ENCODE measurements at regions not wholly inside any gene's neighbourhood (a gene's known extent, or its start where the extent isn't known, plus 50 kb on each side); places are given as distances from the start of the nearest gene placed in this dataset.
"Not testable (repeated sequence)": the region's sequence is repeated elsewhere in the genome, so short reads cannot be mapped to it uniquely, and the experiment has no call there.

DNA sequence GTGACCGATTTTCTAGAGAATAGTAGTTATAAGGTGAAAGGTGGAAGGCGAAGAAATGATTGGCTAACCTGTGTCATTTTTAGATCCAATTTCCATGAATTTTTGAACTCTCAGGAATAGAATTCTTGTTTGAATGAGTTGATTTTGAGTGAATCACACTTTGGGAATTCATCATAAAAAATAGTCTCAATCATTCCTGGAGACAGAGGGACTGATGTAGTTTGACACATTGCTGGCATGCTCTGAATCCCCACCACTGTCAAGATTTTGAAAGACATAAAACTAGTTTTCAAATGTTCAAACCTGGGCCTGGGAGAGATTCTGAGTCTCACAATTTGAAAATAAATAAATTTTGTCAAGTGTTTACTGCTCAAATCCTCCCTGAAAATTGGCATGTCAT lies 861.4 kb upstream of the RAG2 start:
- no peaks in the 10 kb centered on the region for H3K36me3 ChIP-seq (ENCODE audit: insufficient read depth, low read length)
- H3K27me3 ChIP-seq (ENCODE audit: low read length) = no peaks in the 10 kb centered on the region
- H3K79me2 ChIP-seq (ENCODE audit: low read length) = no peaks in the 10 kb centered on the region
- H3K27ac ChIP-seq (ENCODE audit: low read length) = no peak overlapping the region
- H3K9me3 ChIP-seq (ENCODE audit: low read length) = peaks cover 13% of the 10 kb centered on the region
- DNase-seq = no peak
- no peak overlapping the region for H3K9ac ChIP-seq (ENCODE audit: low read length)
- no peak overlapping the region for H3K4me2 ChIP-seq (ENCODE audit: low read depth, low read length, poor library complexity, severe bottlenecking)
- no peaks in the 10 kb centered on the region for H3K9me2 ChIP-seq (replicated peaks; ENCODE audit: insufficient read depth, low read length)
- no peak overlapping the region for H3K4me3 ChIP-seq (ENCODE audit: low read length)
- H2AFZ ChIP-seq (ENCODE audit: low read length) = no peak overlapping the region
- H4K20me1 ChIP-seq (ENCODE audit: insufficient read depth, low read depth, low read length) = no peaks in the 10 kb centered on the region
- no peaks in the 10 kb centered on the region for H3K4me1 ChIP-seq (ENCODE audit: low read length)

- H3K36me3 ChIP-seq (ENCODE audit: insufficient read depth, low read length) = no peaks in the 10 kb centered on the region
- no peak for DNase-seq
- no peak overlapping the region for H3K9ac ChIP-seq (ENCODE audit: low read length)
- H3K9me2 ChIP-seq (replicated peaks; ENCODE audit: insufficient read depth, low read length) = no peaks in the 10 kb centered on the region
- no peaks in the 10 kb centered on the region for H3K4me1 ChIP-seq (ENCODE audit: low read length)
- no peak overlapping the region for H3K27ac ChIP-seq (ENCODE audit: low read length)
- H3K79me2 ChIP-seq (ENCODE audit: low read length) = no peaks in the 10 kb centered on the region
- H3K4me2 ChIP-seq (ENCODE audit: low read depth, low read length, poor library complexity, severe bottlenecking) = no peak overlapping the region
- H3K27me3 ChIP-seq (ENCODE audit: low read length) = no peaks in the 10 kb centered on the region
- H2AFZ ChIP-seq (ENCODE audit: low read length) = no peak overlapping the region
- H3K9me3 ChIP-seq (ENCODE audit: low read length) = peaks cover 11% of the 10 kb centered on the region
- no peak overlapping the region for H3K4me3 ChIP-seq (ENCODE audit: low read length)
- H4K20me1 ChIP-seq (ENCODE audit: insufficient read depth, low read depth, low read length) = no peaks in the 10 kb centered on the region
Observed at GRCh38 chr11:37456746-37457145, 858.7 kb upstream of the RAG2 start.

DNA sequence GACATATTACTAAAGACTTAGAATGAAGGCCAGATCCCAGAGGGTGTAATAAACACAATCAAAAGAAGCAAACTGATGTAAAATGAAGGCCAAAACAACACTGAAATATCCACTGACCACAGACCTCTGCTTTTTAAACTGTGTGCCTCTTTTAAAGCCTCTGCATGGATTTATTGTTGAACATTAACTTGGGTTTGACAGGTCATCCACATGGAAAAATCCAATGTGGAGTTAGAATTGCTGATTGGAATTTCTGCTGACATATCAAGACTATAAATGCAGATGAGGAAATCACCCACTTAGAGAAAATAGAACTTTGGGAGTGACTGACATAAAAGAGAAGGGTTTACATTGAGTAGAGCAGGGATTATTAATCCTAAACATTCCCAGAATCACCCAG lies 853.9 kb upstream of the RAG2 start:
- no peak overlapping the region for H3K9ac ChIP-seq (ENCODE audit: low read length)
- no peaks in the 10 kb centered on the region for H3K9me2 ChIP-seq (replicated peaks; ENCODE audit: insufficient read depth, low read length)
- no peak overlapping the region for H3K4me3 ChIP-seq (ENCODE audit: low read length)
- H3K79me2 ChIP-seq (ENCODE audit: low read length) = no peaks in the 10 kb centered on the region
- H4K20me1 ChIP-seq (ENCODE audit: insufficient read depth, low read depth, low read length) = no peaks in the 10 kb centered on the region
- no peak overlapping the region for H3K27ac ChIP-seq (ENCODE audit: low read length)
- no peak overlapping the region for H2AFZ ChIP-seq (ENCODE audit: low read length)
- no peak for DNase-seq
- no peak overlapping the region for H3K4me2 ChIP-seq (ENCODE audit: low read depth, low read length, poor library complexity, severe bottlenecking)
- no peaks in the 10 kb centered on the region for H3K4me1 ChIP-seq (ENCODE audit: low read length)
- peaks cover 30% of the 10 kb centered on the region for H3K9me3 ChIP-seq (ENCODE audit: low read length)
- H3K36me3 ChIP-seq (ENCODE audit: insufficient read depth, low read length) = no peaks in the 10 kb centered on the region
- no peaks in the 10 kb centered on the region for H3K27me3 ChIP-seq (ENCODE audit: low read length)

DNA sequence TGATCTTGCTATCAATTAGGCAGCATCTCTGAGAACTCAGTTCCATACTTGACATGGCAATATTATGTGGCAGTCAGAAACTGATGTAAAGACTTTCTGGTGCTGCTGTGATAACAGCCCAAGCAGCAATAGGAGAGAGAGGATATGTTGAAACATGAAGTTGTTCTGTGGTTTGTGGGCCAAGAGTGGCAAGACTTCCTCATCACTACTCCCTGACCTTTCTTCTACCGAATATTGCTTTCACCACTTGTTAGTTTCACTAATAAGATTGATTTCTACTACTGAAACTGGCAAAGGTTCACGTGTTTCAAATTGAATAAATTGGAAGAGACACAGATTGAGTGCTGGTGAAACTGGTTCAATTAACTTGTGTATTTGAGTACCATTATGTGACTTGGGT lies 852.6 kb upstream of the RAG2 start:
- Histone ChIP-seq H3K9me2 (replicated peaks; ENCODE audit: insufficient read depth, low read length) (no peaks in the 10 kb centered on the region), H3K36me3 (ENCODE audit: insufficient read depth, low read length) (no peaks in the 10 kb centered on the region), H3K9me3 (ENCODE audit: low read length) (peaks cover 24% of the 10 kb centered on the region), H3K27ac (ENCODE audit: low read length) (no peak overlapping the region), H3K79me2 (ENCODE audit: low read length) (no peaks in the 10 kb centered on the region), H3K4me1 (ENCODE audit: low read length) (no peaks in the 10 kb centered on the region), H3K9ac (ENCODE audit: low read length) (no peak overlapping the region), H3K4me3 (ENCODE audit: low read length) (no peak overlapping the region), H3K4me2 (ENCODE audit: low read depth, low read length, poor library complexity, severe bottlenecking) (no peak overlapping the region), H4K20me1 (ENCODE audit: insufficient read depth, low read depth, low read length) (no peaks in the 10 kb centered on the region), H3K27me3 (ENCODE audit: low read length) (no peaks in the 10 kb centered on the region), H2AFZ (ENCODE audit: low read length) (no peak overlapping the region)
- no peak for DNase-seq

DNA sequence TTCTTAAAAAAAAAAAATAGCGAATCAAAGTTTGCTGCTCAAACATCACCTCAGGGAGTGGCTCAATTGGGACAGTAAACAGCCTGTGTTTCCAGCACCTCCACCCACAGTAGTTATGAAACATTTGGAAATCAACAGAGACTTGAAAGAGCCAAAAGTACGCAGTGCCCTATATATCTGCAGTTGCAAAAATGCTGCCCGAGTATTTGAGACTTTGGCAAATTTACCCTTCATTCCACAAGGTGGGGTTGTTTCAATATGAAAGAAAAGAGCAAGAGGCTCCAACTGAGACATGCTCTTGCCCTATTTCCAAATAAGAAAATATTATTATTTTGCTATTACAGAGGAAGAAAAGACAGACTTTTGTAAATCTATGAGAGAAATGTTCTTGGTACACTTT lies 851.1 kb upstream of the RAG2 start:
- no peaks in the 10 kb centered on the region for H3K4me1 ChIP-seq (ENCODE audit: low read length)
- no peaks in the 10 kb centered on the region for H3K27me3 ChIP-seq (ENCODE audit: low read length)
- H3K4me3 ChIP-seq (ENCODE audit: low read length) = no peak overlapping the region
- no peak overlapping the region for H3K27ac ChIP-seq (ENCODE audit: low read length)
- no peak overlapping the region for H3K4me2 ChIP-seq (ENCODE audit: low read depth, low read length, poor library complexity, severe bottlenecking)
- H4K20me1 ChIP-seq (ENCODE audit: insufficient read depth, low read depth, low read length) = no peaks in the 10 kb centered on the region
- no peak overlapping the region for H3K9ac ChIP-seq (ENCODE audit: low read length)
- DNase-seq = peak; percentile 62
- no peak overlapping the region for H2AFZ ChIP-seq (ENCODE audit: low read length)
- no peaks in the 10 kb centered on the region for H3K79me2 ChIP-seq (ENCODE audit: low read length)
- no peaks in the 10 kb centered on the region for H3K36me3 ChIP-seq (ENCODE audit: insufficient read depth, low read length)
- no peaks in the 10 kb centered on the region for H3K9me2 ChIP-seq (replicated peaks; ENCODE audit: insufficient read depth, low read length)
- peaks cover 24% of the 10 kb centered on the region for H3K9me3 ChIP-seq (ENCODE audit: low read length)

- DNase-seq = no peak
- Histone ChIP-seq H3K4me2 (ENCODE audit: low read depth, low read length, poor library complexity, severe bottlenecking) (no peak overlapping the region), H2AFZ (ENCODE audit: low read length) (no peak overlapping the region), H3K27ac (ENCODE audit: low read length) (no peak overlapping the region), H3K9ac (ENCODE audit: low read length) (no peak overlapping the region), H3K9me2 (replicated peaks; ENCODE audit: insufficient read depth, low read length) (no peaks in the 10 kb centered on the region), H3K4me3 (ENCODE audit: low read length) (no peak overlapping the region), H3K9me3 (ENCODE audit: low read length) (peaks cover 23% of the 10 kb centered on the region), H3K4me1 (ENCODE audit: low read length) (no peaks in the 10 kb centered on the region), H3K36me3 (ENCODE audit: insufficient read depth, low read length) (no peaks in the 10 kb centered on the region), H3K27me3 (ENCODE audit: low read length) (no peaks in the 10 kb centered on the region), H4K20me1 (ENCODE audit: insufficient read depth, low read depth, low read length) (no peaks in the 10 kb centered on the region), H3K79me2 (ENCODE audit: low read length) (no peaks in the 10 kb centered on the region)
Observed at GRCh38 chr11:37442576-37442975, 844.5 kb upstream of the RAG2 start.

DNA sequence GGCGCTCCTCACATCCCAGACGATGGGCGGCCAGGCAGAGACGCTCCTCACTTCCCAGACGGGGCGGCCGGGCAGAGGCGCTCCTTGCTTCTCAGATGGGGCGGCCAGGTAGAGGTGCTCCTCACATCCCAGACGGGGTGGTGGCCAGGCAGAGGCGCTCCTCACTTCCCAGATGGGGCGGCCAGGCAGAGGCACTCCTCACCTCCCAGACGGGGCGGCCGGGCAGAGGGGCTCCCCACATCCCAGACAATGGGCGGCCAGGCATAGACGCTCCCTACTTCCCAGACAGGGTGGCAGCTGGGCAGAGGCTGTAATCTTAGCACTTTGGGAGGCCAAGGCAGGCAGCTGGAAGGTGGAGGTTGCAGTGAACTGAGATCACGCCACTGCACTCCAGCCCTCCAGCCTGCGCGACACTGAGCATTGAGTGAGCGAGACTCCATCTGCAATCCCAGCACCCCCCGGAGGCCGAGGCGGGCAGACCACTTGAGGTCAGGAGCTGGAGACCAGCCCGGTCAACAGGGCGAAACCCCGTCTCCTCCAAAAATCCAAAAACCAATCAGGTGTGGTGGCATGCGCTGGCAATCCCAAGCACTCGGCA lies 833.7 kb upstream of the RAG2 start:
- not testable (repeated sequence) for H3K4me3 ChIP-seq (ENCODE audit: low read length); H3K36me3 ChIP-seq (ENCODE audit: insufficient read depth, low read length); H3K27me3 ChIP-seq (ENCODE audit: low read length); H3K4me2 ChIP-seq (ENCODE audit: low read depth, low read length, poor library complexity, severe bottlenecking); H4K20me1 ChIP-seq (ENCODE audit: insufficient read depth, low read depth, low read length); H2AFZ ChIP-seq (ENCODE audit: low read length); DNase-seq; H3K27ac ChIP-seq (ENCODE audit: low read length); H3K4me1 ChIP-seq (ENCODE audit: low read length); H3K79me2 ChIP-seq (ENCODE audit: low read length); H3K9ac ChIP-seq (ENCODE audit: low read length); H3K9me3 ChIP-seq (ENCODE audit: low read length); H3K9me2 ChIP-seq (replicated peaks; ENCODE audit: insufficient read depth, low read length)

DNA sequence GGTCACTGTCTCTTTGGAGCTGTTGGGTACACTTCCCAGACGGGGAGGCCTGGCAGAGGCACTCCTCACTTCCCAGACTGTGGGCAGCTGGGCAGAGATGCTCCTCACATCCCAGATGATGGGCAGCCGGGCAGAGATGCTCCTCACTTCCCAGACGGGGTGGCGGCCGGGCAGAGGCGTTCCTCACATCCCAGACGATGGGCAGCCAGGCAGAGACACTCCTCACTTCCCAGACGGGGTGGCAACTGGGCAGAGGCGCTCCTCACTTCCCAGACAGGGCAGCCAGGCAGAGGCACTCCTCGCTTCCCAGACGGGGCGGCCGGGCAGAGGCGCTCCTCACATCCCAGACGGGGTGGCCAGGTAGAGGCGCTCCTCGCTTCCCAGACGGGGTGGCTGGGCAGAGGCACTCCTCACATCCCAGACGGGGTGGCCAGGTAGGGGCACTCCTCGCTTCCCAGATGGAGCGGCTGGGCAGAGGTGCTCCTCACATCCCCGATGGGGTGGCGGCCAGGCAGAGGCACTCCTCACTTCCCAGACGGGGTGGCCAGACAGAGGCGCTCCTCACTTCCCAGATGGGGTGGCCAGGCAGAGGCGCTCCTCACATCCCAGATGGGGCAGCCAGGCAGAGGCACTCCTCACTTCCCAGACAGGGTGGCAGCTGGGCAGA lies 833.1 kb upstream of the RAG2 start:
- H3K9me2 ChIP-seq (replicated peaks; ENCODE audit: insufficient read depth, low read length); H3K9ac ChIP-seq (ENCODE audit: low read length); H2AFZ ChIP-seq (ENCODE audit: low read length); H4K20me1 ChIP-seq (ENCODE audit: insufficient read depth, low read depth, low read length); H3K79me2 ChIP-seq (ENCODE audit: low read length); H3K4me1 ChIP-seq (ENCODE audit: low read length); H3K36me3 ChIP-seq (ENCODE audit: insufficient read depth, low read length); H3K27ac ChIP-seq (ENCODE audit: low read length); DNase-seq; H3K9me3 ChIP-seq (ENCODE audit: low read length); H3K27me3 ChIP-seq (ENCODE audit: low read length); H3K4me3 ChIP-seq (ENCODE audit: low read length); H3K4me2 ChIP-seq (ENCODE audit: low read depth, low read length, poor library complexity, severe bottlenecking): not testable (repeated sequence)
